ENCODE measurements at regions not wholly inside any gene's neighbourhood (a gene's known extent, or its start where the extent isn't known, plus 50 kb on each side); places are given as distances from the start of the nearest gene placed in this dataset.

- no peak overlapping the region for H3K27ac ChIP-seq (ENCODE audit: low read depth, low read length)
- TF ChIP-seq POLR2A (IDR thresholded peaks at IDR 0.05; ENCODE audit: borderline replicate concordance, extremely low read depth, insufficient read depth, insufficient read length) (no peak), SIN3A (IDR thresholded peaks at IDR 0.05; ENCODE audit: low read depth) (no peak), SRF (IDR thresholded peaks at IDR 0.05; ENCODE audit: low read depth) (no peak), POLR2AphosphoS5 (IDR thresholded peaks at IDR 0.05; ENCODE audit: low read depth, low read length) (no peak), TCF7L2 (IDR thresholded peaks at IDR 0.05; ENCODE audit: borderline replicate concordance, extremely low read depth, insufficient read depth, insufficient read length) (no peak), EZH2 (IDR thresholded peaks at IDR 0.05) (no peak), CBX3 (IDR thresholded peaks at IDR 0.05; ENCODE audit: low read depth) (no peak), RAD21 (IDR thresholded peaks at IDR 0.05; ENCODE audit: low read depth) (no peak), ZBTB33 (IDR thresholded peaks at IDR 0.05; ENCODE audit: extremely low read depth, insufficient replicate concordance, low read length) (no peak), FOSL1 (IDR thresholded peaks at IDR 0.05; ENCODE audit: low read depth) (no peak), JUND (IDR thresholded peaks at IDR 0.05) (no peak), CEBPB (IDR thresholded peaks at IDR 0.05; ENCODE audit: low read depth) (no peak), ELF1 (IDR thresholded peaks at IDR 0.05; ENCODE audit: borderline replicate concordance, low read depth) (no peak), ZFX (IDR thresholded peaks at IDR 0.05) (no peak), EZH2phosphoT487 (IDR thresholded peaks at IDR 0.05; ENCODE audit: borderline replicate concordance) (no peak), ZNF274 (IDR thresholded peaks at IDR 0.05; ENCODE audit: low read depth, low read length) (no peak)
- TF ChIP-seq, protein P1, sequence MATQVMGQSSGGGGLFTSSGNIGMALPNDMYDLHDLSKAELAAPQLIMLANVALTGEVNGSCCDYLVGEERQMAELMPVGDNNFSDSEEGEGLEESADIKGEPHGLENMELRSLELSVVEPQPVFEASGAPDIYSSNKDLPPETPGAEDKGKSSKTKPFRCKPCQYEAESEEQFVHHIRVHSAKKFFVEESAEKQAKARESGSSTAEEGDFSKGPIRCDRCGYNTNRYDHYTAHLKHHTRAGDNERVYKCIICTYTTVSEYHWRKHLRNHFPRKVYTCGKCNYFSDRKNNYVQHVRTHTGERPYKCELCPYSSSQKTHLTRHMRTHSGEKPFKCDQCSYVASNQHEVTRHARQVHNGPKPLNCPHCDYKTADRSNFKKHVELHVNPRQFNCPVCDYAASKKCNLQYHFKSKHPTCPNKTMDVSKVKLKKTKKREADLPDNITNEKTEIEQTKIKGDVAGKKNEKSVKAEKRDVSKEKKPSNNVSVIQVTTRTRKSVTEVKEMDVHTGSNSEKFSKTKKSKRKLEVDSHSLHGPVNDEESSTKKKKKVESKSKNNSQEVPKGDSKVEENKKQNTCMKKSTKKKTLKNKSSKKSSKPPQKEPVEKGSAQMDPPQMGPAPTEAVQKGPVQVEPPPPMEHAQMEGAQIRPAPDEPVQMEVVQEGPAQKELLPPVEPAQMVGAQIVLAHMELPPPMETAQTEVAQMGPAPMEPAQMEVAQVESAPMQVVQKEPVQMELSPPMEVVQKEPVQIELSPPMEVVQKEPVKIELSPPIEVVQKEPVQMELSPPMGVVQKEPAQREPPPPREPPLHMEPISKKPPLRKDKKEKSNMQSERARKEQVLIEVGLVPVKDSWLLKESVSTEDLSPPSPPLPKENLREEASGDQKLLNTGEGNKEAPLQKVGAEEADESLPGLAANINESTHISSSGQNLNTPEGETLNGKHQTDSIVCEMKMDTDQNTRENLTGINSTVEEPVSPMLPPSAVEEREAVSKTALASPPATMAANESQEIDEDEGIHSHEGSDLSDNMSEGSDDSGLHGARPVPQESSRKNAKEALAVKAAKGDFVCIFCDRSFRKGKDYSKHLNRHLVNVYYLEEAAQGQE (IDR thresholded peaks at IDR 0.05; ENCODE audit: low read depth) = no peak
- TF ChIP-seq, protein P2, sequence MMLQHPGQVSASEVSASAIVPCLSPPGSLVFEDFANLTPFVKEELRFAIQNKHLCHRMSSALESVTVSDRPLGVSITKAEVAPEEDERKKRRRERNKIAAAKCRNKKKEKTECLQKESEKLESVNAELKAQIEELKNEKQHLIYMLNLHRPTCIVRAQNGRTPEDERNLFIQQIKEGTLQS (IDR thresholded peaks at IDR 0.05) = no peak
- TF ChIP-seq, protein P3, sequence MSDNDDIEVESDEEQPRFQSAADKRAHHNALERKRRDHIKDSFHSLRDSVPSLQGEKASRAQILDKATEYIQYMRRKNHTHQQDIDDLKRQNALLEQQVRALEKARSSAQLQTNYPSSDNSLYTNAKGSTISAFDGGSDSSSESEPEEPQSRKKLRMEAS (IDR thresholded peaks at IDR 0.05) = no peak
- no peaks in the 10 kb centered on the region for H3K36me3 ChIP-seq (ENCODE audit: control insufficient read depth in 1 of 2, insufficient read depth in 2 of 2, low read length in 2 of 2)
- H3K4me1 ChIP-seq (ENCODE audit: control insufficient read depth in 1 of 2, insufficient read depth in 2 of 2, low read length in 2 of 2) = no peaks in the 10 kb centered on the region
- H3K9ac ChIP-seq (ENCODE audit: low read length) = no peak overlapping the region
- H3K9me2 ChIP-seq (ENCODE audit: insufficient read depth) = no peaks in the 10 kb centered on the region
- H3K9me3 ChIP-seq (ENCODE audit: control insufficient read depth in 1 of 2, insufficient read depth in 1 of 2, low read depth in 1 of 2, low read length in 2 of 2) = no peaks in the 10 kb centered on the region
- ATAC-seq = no peak
- ChIA-PET POLR2A (no interaction called here), RAD21 (ENCODE audit: low non-redundant PET in 1 of 2, low total read pairs in 2 of 2, uncharacterized antibody in 2 of 2, unreplicated experiment in 2 of 2) (no interaction called here), CTCF (no interaction called here)
- H3K27me3 ChIP-seq (ENCODE audit: insufficient read depth, low read length) = peaks cover under 1% of the 10 kb centered on the region; the same call in 1 of the 2 replicates
- H3K79me2 ChIP-seq (ENCODE audit: insufficient read depth, low read length) = no peaks in the 10 kb centered on the region
- H3K4me2 ChIP-seq (ENCODE audit: low read length) = no peak overlapping the region
- DNase-seq (ENCODE audit: low read depth, low spot score) = no peak
- BruUV-seq (replicated peaks) = no TSS peak
- H3K4me3 ChIP-seq (replicated peaks in 1 of 2; ENCODE audit: low read depth in 1 of 2, low read length in 2 of 2) = no peak overlapping the region
- intact Hi-C loops (cut with micrococcal nuclease) = no loop called here
- H2AFZ ChIP-seq (ENCODE audit: low read depth, low read length, poor library complexity, severe bottlenecking) = no peak overlapping the region
- no peaks in the 10 kb centered on the region for H4K20me1 ChIP-seq (ENCODE audit: insufficient read depth)
Observed at GRCh38 chr1:50265790-50266314, 157.1 kb downstream of the ELAVL4 start.
